ENCODE measurements at regions not wholly inside any gene's neighbourhood (a gene's known extent, or its start where the extent isn't known, plus 50 kb on each side); places are given as distances from the start of the nearest gene placed in this dataset.

- TF ChIP-seq, protein P1, sequence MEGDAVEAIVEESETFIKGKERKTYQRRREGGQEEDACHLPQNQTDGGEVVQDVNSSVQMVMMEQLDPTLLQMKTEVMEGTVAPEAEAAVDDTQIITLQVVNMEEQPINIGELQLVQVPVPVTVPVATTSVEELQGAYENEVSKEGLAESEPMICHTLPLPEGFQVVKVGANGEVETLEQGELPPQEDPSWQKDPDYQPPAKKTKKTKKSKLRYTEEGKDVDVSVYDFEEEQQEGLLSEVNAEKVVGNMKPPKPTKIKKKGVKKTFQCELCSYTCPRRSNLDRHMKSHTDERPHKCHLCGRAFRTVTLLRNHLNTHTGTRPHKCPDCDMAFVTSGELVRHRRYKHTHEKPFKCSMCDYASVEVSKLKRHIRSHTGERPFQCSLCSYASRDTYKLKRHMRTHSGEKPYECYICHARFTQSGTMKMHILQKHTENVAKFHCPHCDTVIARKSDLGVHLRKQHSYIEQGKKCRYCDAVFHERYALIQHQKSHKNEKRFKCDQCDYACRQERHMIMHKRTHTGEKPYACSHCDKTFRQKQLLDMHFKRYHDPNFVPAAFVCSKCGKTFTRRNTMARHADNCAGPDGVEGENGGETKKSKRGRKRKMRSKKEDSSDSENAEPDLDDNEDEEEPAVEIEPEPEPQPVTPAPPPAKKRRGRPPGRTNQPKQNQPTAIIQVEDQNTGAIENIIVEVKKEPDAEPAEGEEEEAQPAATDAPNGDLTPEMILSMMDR (IDR thresholded peaks at IDR 0.05; ENCODE audit: insufficient read depth, missing control alignments), result no peak
These were observed 516.3 kb downstream of the BCOR start for GRCh38 chrX:39581411-39581810.

DNA sequence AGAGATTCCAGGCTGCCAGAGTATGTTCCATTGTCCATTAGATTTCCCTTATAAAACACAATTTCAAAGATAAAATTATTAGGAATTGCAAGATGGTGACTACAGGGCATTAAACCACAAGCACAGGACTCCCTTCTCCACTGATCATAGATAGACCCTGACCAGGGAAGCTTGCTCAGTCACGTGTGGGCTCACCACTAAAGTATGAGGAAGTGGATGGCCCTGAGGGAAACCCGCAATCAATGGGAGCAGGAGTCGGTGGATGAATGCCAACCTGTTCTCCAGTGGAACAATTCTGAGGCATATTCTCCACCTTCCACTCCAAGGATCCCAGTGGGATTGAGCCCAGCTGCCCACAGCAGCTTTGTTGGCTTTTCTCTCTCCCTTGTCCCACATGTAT lies 515.7 kb downstream of the BCOR start:
- no peak for FAIRE-seq
- no peak for DNase-seq (ENCODE audit: insufficient read length, low spot score)
- TF ChIP-seq, protein P1 (IDR thresholded peaks at IDR 0.05; ENCODE audit: insufficient read depth, missing control alignments), result no peak

More at GRCh38 chrX:39581411-39581810, 516.3 kb downstream of the BCOR start:
- DNase-seq (ENCODE audit: insufficient read length, low spot score) (no peak), FAIRE-seq (no peak)

DNA sequence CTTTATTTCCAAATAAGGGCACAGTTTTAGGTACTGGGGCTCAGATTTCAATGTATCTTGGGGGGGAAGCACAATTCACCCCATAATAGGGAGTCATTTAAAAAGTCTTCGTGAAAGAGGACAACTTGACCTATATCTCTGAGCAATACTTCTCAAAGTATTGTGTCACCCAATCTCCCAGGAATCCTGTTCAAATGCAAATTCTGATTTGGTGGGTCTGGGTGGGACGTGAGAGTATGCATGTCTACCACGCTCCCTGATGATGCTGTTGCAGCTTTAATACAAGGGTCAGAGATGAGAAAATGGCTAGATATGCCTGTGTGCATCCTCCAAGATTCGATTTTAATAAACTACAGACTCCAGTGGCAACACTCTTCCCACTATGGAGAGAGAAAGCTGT lies 514.8 kb downstream of the BCOR start:
- FAIRE-seq (no peak), DNase-seq (ENCODE audit: insufficient read length, low spot score) (no peak)
- TF ChIP-seq, protein P1 (IDR thresholded peaks at IDR 0.05; ENCODE audit: insufficient read depth, missing control alignments), result no peak

DNA sequence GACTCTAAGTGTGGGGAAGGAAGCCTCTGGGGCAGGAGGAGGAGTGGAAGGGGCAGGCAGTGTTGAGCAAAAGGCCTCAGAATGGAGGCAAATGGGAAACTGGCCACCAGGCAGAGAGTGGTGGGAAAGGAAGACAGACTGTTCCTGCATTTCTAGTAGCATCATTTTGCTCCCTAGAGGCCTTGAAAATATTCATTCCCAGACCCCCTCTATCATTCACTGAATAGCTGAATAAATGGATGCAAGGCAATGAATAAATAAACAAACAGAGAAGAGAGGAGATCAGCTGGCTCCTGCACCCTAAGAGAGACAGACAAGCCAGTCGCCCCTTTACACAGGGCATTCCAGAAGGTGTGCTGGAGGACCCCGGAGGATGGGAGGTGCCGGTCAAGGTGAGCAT lies 511.9 kb downstream of the BCOR start:
- DNase-seq (ENCODE audit: insufficient read length, low spot score), result no peak

GRCh38 chrX:39586359-39586758 lies 511.4 kb downstream of the BCOR start:
- DNase-seq (ENCODE audit: insufficient read length, low spot score) (no peak), FAIRE-seq (no peak)
- TF ChIP-seq, protein P1 (IDR thresholded peaks at IDR 0.05; ENCODE audit: insufficient read depth, missing control alignments), result no peak

More for the DNA sequence above, 511.9 kb downstream of the BCOR start:
- no peak for FAIRE-seq
- TF ChIP-seq, protein P1 (IDR thresholded peaks at IDR 0.05; ENCODE audit: insufficient read depth, missing control alignments), result no peak

DNA sequence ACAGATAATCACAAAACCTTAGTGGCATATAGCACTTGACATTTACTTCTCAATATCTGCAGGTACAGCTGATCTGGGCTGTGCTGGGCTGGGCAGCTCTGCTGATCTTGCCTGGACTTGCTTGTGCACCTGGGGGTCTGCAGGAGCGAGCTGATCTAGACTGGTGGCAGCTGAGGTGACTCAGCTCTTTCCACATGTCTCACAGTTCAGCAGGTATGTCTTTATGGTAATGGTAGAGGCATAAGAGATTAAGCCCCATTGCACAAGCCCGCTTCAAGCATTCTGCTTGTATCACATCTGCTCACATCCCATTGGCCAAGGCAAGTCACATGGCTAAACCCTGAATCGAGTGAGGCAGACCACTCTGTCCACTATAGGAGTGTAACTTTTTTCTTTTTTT lies 506.7 kb downstream of the BCOR start:
- TF ChIP-seq, protein P1 (IDR thresholded peaks at IDR 0.05; ENCODE audit: insufficient read depth, missing control alignments), result no peak
- no peak for FAIRE-seq
- DNase-seq (ENCODE audit: insufficient read length, low spot score), result no peak

DNA sequence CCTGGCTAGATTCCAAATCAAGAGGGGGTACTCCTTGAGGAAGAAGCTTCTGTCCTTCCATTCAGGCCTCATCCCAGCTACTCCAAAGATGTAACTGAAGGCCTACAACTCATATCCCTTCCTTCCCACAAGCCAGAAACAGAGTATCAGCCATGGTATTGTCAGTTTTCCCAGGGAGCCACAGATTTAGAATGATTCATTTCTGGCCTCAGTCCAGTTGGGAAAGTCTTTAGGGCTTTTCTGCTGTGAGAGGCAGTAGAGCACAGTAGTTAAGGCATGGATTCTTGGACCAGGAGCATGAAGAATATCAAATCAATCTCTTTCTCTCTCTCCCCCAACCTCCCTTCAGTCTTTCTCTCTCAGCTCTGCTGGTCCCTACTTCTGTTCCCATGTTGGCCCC lies 505.0 kb downstream of the BCOR start:
- FAIRE-seq (no peak), DNase-seq (ENCODE audit: insufficient read length, low spot score) (no peak)
- TF ChIP-seq, protein P1 (IDR thresholded peaks at IDR 0.05; ENCODE audit: insufficient read depth, missing control alignments), result no peak
